D721Med (cell line): ENCODE measurements at regions not wholly inside any gene's neighbourhood (a gene's known extent, or its start where the extent isn't known, plus 50 kb on each side); places are given as distances from the start of the nearest gene placed in this dataset.

Experiments
- DNase-seq: peaks from one replicate; pipeline ENCODE4 v3.0.0; 2011; ENCODE audit warnings: low spot score; ENCODE audit not compliant: insufficient read length
- FAIRE-seq: peaks from 2 replicates; lab custom pipeline; 2011; peaks lifted over from hg19 to GRCh38; lab: Jason Lieb, UNC
- TF ChIP-seq, protein P1 (sequence below): IDR thresholded peaks from 2 replicates; pipeline ENCODE4 v1.5.1; 2012; ENCODE audit warnings: mild to moderate bottlenecking, control low read depth; ENCODE audit not compliant: insufficient read depth; ENCODE audit errors: missing control alignments

DNA sequence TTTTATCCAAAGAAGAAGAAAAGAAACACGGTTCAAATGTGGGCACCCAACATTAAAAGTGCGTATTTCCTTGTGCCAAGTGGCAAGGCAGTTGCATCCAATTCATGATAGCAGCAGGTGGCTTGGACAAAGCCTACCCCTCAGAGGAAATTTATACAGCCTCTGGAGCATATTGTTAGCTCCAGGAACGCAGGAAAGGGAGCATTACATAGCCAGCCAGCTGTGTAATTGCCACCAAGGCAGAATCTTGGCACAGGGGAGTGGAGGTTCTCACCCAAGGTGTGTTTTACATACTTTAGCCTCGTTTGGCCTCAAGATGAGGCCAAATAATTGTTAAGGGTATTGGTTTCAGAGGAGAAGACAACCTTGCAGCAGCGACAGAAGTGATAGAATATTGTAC lies 526.9 kb downstream of the TMEM182 start:
- TF ChIP-seq, protein P1, sequence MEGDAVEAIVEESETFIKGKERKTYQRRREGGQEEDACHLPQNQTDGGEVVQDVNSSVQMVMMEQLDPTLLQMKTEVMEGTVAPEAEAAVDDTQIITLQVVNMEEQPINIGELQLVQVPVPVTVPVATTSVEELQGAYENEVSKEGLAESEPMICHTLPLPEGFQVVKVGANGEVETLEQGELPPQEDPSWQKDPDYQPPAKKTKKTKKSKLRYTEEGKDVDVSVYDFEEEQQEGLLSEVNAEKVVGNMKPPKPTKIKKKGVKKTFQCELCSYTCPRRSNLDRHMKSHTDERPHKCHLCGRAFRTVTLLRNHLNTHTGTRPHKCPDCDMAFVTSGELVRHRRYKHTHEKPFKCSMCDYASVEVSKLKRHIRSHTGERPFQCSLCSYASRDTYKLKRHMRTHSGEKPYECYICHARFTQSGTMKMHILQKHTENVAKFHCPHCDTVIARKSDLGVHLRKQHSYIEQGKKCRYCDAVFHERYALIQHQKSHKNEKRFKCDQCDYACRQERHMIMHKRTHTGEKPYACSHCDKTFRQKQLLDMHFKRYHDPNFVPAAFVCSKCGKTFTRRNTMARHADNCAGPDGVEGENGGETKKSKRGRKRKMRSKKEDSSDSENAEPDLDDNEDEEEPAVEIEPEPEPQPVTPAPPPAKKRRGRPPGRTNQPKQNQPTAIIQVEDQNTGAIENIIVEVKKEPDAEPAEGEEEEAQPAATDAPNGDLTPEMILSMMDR, result no peak
- DNase-seq (no peak), FAIRE-seq (no peak)

DNA sequence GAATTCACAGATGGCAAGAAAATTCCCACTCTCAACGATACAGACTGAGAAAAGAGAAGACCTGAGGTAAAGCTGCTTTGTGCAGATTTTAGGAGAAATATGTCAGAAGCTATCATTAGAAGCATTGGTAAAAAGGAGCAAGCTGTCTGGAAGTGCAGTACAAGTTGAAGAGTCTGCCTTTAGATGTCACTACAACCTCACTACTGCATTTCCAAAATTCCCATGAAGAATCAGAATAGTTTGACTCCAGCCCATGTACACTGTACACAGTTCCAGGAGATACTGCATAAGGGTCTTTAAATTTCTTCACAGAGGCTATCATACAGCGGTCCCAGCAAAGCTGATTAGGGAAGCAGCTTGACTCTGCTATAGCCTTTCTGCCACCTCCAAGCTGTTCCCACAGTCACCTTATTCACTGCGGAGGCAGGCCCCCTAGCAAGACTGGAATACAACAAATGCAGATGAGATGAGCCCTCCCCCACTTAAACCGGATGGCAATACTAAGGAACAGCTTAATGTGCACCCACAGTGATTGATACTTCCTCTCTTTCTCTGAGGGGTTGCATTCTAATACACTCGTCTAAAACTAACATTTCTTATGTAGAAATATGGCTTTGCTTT lies 527.4 kb downstream of the TMEM182 start:
- DNase-seq, result no peak
- TF ChIP-seq, protein P1, result peak; percentile 31

DNA sequence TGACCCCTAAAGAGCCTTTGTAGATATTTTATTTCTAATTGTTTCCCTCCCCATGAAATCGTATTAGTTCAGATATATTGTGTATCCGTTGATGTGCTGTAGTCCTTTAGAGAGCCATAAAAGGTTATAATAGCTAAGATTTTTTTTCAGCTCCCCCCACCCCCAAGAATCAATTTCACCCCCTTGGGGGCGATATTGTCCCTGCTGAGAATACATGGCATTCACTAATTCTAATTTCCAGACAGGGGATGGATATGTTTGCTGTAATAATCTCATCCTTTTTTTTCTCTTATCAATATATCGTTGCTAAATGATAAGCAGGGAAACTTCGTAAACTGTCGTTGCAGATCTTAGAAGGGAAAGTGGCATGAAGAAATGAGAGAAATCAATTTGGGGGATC lies 530.7 kb downstream of the TMEM182 start:
- TF ChIP-seq, protein P1, result no peak
- no peak for FAIRE-seq

More for the DNA sequence above, 527.4 kb downstream of the TMEM182 start:
- peak; percentile 6 for FAIRE-seq

DNA sequence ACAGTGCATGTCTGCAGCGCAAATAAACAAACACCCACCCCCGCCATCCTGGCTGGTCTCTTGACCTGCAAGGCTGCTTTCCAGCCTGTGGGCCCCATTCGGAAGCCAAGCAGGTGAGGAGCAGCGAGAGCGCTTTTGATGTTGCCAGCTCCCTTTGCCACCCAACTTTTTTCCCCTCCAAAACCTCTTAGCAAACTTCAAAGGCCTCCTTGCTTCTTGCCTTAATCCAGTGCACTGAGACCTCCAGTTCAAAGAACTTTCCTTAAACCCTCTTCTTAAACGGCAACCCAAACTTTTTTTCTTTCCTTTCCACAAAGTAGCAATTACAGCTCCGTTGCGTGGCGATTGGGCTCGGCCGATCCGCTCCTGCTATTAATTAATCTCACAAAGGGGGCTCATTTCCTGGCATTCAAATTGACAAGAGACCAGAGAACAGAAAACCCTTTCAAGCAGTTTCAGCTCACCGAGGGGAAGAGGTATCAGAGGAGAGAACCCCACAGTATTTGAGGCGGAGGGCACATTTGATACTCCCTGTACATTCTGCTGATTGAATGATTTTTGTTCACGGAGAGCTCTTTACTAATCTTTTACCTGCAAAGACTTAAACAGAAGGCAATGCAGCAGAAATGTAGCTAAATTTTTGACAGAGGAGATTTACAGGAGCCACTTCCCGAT lies 531.4 kb downstream of the TMEM182 start:
- DNase-seq (no peak), FAIRE-seq (no peak)
- TF ChIP-seq, protein P1, result no peak

More for the DNA sequence above, 530.7 kb downstream of the TMEM182 start:
- DNase-seq, result no peak

DNA sequence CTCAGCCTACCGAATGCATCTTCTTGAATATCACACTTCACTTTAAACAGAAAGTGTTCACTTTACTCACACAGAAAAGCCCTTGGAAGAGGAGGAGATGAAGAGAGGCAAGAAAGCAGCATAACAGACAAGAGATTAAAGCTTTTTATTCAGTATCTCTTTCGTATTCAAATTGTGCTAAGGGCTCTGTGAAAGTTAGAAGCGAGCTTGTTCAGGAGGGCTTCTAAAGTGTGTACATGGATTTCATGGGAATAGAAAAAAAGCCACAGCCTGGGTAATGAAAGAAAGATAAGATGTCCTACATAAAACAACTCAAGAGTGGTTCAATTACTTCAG lies 531.9 kb downstream of the TMEM182 start:
- TF ChIP-seq, protein P1, result no peak
- no peak for FAIRE-seq
- no peak for DNase-seq

DNA sequence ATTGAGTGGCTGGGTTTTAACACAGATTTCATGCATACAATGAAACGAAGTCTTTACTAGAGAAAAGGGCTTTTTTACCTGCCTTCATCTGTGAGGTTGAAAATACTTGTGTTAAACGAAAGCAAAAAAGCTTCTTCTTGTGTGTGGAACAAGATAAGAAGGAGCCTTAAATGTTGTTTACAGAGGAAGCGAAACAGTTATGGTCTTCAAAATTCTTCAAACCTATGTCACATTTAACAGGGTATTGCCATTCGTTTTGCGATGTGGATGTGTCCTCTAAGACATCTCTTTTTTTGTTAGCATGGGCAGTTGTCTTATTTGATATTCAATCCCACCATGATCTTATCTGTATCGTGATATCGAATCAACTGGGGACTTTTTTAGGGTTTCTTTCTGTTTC lies 532.6 kb downstream of the TMEM182 start:
- TF ChIP-seq, protein P1, result no peak
- FAIRE-seq (no peak), DNase-seq (no peak)

DNA sequence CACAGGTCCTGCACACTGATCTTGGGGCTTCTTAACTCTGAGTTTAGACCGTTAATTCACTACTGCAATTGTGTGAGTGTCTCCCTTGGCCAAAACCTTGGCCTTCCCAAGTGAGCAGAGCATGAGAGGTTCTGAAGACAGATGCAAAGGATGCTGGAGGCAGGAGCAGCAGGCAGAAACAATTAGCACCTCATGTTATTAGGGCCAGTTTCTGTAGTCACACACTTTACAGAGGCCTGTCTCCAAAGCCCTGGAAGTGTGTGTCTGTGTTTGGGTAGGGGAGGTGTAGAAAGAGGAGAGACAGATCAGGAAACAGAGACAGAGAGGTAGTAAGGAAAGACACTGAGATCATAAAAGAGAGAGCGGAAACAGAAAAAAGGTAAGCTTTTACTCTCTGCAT lies 533.8 kb downstream of the TMEM182 start:
- peak; percentile 21 for FAIRE-seq
- TF ChIP-seq, protein P1, result no peak
- no peak for DNase-seq
